H9 (cell line): ENCODE measurements at regions not wholly inside any gene's neighbourhood (a gene's known extent, or its start where the extent isn't known, plus 50 kb on each side); places are given as distances from the start of the nearest gene placed in this dataset.

Experiments
- DNase-seq: peaks from one replicate; pipeline ENCODE4 v3.0.0-alpha.2; 2017
- H2AFZ ChIP-seq: one replicate; pipeline ENCODE4 v1.6.1; 2013; ENCODE audit warnings: mild to moderate bottlenecking, low read length, control low read depth, moderate library complexity
- H2AK5ac ChIP-seq: 2 replicates; pipeline ENCODE4 v1.6.1; 2013; ENCODE audit warnings: low read length, control low read depth, mixed read lengths; ENCODE audit not compliant: insufficient read length
- H2BK120ac ChIP-seq: one replicate; pipeline ENCODE4 v1.6.1; 2013; ENCODE audit warnings: low read depth, mild to moderate bottlenecking, low read length, control low read depth, inconsistent platforms; ENCODE audit not compliant: poor library complexity, severe bottlenecking
- H2BK12ac ChIP-seq: 2 replicates; pipeline ENCODE4 v1.6.1; 2013; ENCODE audit warnings: low read length, control low read depth, mixed read lengths, low read depth; ENCODE audit not compliant: insufficient read length
- H2BK15ac ChIP-seq: 2 replicates; pipeline ENCODE4 v1.6.1; 2013; ENCODE audit warnings: low read depth, low read length, control low read depth
- H2BK20ac ChIP-seq: one replicate; pipeline ENCODE4 v1.6.1; 2013; ENCODE audit warnings: low read depth, mild to moderate bottlenecking, low read length, control low read depth, inconsistent platforms; ENCODE audit not compliant: poor library complexity, severe bottlenecking
- H2BK5ac ChIP-seq: 2 replicates; pipeline ENCODE4 v1.6.1; 2013; ENCODE audit warnings: low read length, control low read depth, mixed read lengths; ENCODE audit not compliant: insufficient read length
- H3K14ac ChIP-seq: 2 replicates; pipeline ENCODE4 v1.6.1; 2013; ENCODE audit warnings: low read length, control low read depth; ENCODE audit not compliant: insufficient read depth
- H3K18ac ChIP-seq: 2 replicates; pipeline ENCODE4 v1.6.1; 2013; ENCODE audit warnings: low read depth, mild to moderate bottlenecking, mixed read lengths, low read length, control low read depth; ENCODE audit not compliant: insufficient read length
- H3K23ac ChIP-seq: 2 replicates; pipeline ENCODE4 v1.6.1; 2013; ENCODE audit warnings: low read length, control low read depth, mixed read lengths, low read depth; ENCODE audit not compliant: insufficient read length
- H3K23me2 ChIP-seq: 2 replicates; pipeline ENCODE4 v1.6.1; 2013; ENCODE audit warnings: low read depth, mild to moderate bottlenecking, mixed read lengths, low read length, control low read depth; ENCODE audit not compliant: insufficient read length, poor library complexity, severe bottlenecking
- H3K27ac ChIP-seq: 2 replicates; pipeline ENCODE4 v1.5.1; 2013; ENCODE audit warnings: low read length, control low read depth, mixed read lengths, low read depth; ENCODE audit not compliant: insufficient read length
- H3K27me3 ChIP-seq: 2 replicates; pipeline ENCODE4 v1.6.1; 2013; ENCODE audit warnings: low read length, control low read depth, inconsistent platforms; ENCODE audit not compliant: insufficient read depth
- H3K4ac ChIP-seq: 2 replicates; pipeline ENCODE4 v1.6.1; 2013; ENCODE audit warnings: low read depth, mild to moderate bottlenecking, control low read depth, inconsistent platforms, low read length, moderate library complexity
- H3K4me1 ChIP-seq: 2 replicates; pipeline ENCODE4 v1.6.1; 2013; ENCODE audit warnings: low read length, control low read depth, inconsistent platforms; ENCODE audit not compliant: insufficient read depth
- H3K4me2 ChIP-seq: 2 replicates; pipeline ENCODE4 v1.6.1; 2013; ENCODE audit warnings: low read length, control low read depth, mixed read lengths; ENCODE audit not compliant: insufficient read length, insufficient read depth
- H3K56ac ChIP-seq: 2 replicates; pipeline ENCODE4 v1.6.1; 2013; ENCODE audit warnings: low read depth, mild to moderate bottlenecking, mixed read lengths, low read length, control low read depth; ENCODE audit not compliant: insufficient read length
- H3K79me1 ChIP-seq: 2 replicates; pipeline ENCODE4 v1.6.1; 2013; ENCODE audit warnings: low read depth, mild to moderate bottlenecking, moderate library complexity, low read length, control low read depth, inconsistent platforms; ENCODE audit not compliant: insufficient read depth, poor library complexity, severe bottlenecking
- H3K79me2 ChIP-seq: 2 replicates; pipeline ENCODE4 v1.6.1; 2013; ENCODE audit warnings: low read length, control low read depth, inconsistent platforms; ENCODE audit not compliant: insufficient read depth
- H3K9ac ChIP-seq: 2 replicates; pipeline ENCODE4 v1.6.1; 2013; ENCODE audit warnings: low read length, control low read depth, mixed read lengths; ENCODE audit not compliant: insufficient read length; ENCODE audit errors: extremely low read depth
- H3K9me3 ChIP-seq: one replicate; pipeline ENCODE4 v1.6.1; 2013; ENCODE audit warnings: low read depth, low read length, inconsistent platforms; ENCODE audit not compliant: control insufficient read depth
- H3T11ph ChIP-seq: one replicate; pipeline ENCODE4 v1.6.1; 2013; ENCODE audit warnings: mild to moderate bottlenecking, low read length, control low read depth, inconsistent platforms
- H4K20me1 ChIP-seq: one replicate; pipeline ENCODE4 v1.6.1; 2013; ENCODE audit not compliant: control insufficient read depth, insufficient read length, insufficient read depth
- H4K5ac ChIP-seq: 2 replicates; pipeline ENCODE4 v1.6.1; 2013; ENCODE audit warnings: low read depth, mild to moderate bottlenecking, mixed read lengths, low read length, control low read depth; ENCODE audit not compliant: insufficient read length
- H4K8ac ChIP-seq: replicated peaks from 2 replicates; pipeline ENCODE4 v1.6.1; 2013; ENCODE audit warnings: low read length, control low read depth, mixed read lengths, low read depth; ENCODE audit not compliant: insufficient read length
- H4K91ac ChIP-seq: 2 replicates; pipeline ENCODE4 v1.6.1; 2013; ENCODE audit warnings: low read depth, mild to moderate bottlenecking, moderate library complexity, mixed read lengths, low read length, control low read depth; ENCODE audit not compliant: insufficient read length
- H3K27ac Mint-ChIP-seq, 3 experiments: 2 replicates in 2 of 3; 3 replicates in 1 of 3; pipeline ENCODE4 v1.8.0; 2020 to 2021; ENCODE audit warnings: mixed read lengths in 3 of 3, mild to moderate bottlenecking in 1 of 3, moderate library complexity in 1 of 3
- H3K27me3 Mint-ChIP-seq: 2 replicates; pipeline ENCODE4 v1.8.0; 2021; ENCODE audit warnings: low read depth, mild to moderate bottlenecking, moderate library complexity, mixed read lengths
- H3K36me3 Mint-ChIP-seq, 3 experiments: 2 replicates in 2 of 3; 3 replicates in 1 of 3; pipeline ENCODE4 v1.8.0; 2020 to 2021; ENCODE audit warnings: low read depth in 3 of 3, mixed read lengths in 3 of 3; ENCODE audit not compliant: insufficient read depth in 1 of 3
- H3K4me1 Mint-ChIP-seq, 2 experiments: 2 replicates each; pipeline ENCODE4 v1.8.0; 2020; ENCODE audit warnings: mixed read lengths in 2 of 2
- H3K4me3 Mint-ChIP-seq, 2 experiments: 2 replicates in 1 of 2; 3 replicates in 1 of 2; pipeline ENCODE4 v1.8.0; 2020 to 2021; ENCODE audit warnings: mild to moderate bottlenecking in 2 of 2, mixed read lengths in 2 of 2, moderate library complexity in 1 of 2
- H3K9me3 Mint-ChIP-seq, 2 experiments: 2 replicates in 1 of 2; 3 replicates in 1 of 2; pipeline ENCODE4 v1.8.0; 2020; ENCODE audit warnings: mild to moderate bottlenecking in 2 of 2, mixed read lengths in 2 of 2, moderate library complexity in 1 of 2
- WGBS: extraction: QIAGEN DNeasy Blood & Tissue Kit; methylation state at CpG from one replicate; pipeline ENCODE4 v1.1.7; 2013; ENCODE audit warnings: missing lambda C conversion rate, low lambda C conversion rate, mixed read lengths; ENCODE audit not compliant: insufficient read length; ENCODE audit errors: extremely low coverage; 5-methylcytosine and 5-hydroxymethylcytosine counted together
- TF ChIP-seq, protein P1 (sequence below): fragments of 200-600 bp; sonication (generic); conservative IDR thresholded peaks from 3 replicates; pipeline ENCODE4 v1.8.0; 2021; ENCODE audit warnings: antibody characterized with exemption, mild to moderate bottlenecking

DNA sequence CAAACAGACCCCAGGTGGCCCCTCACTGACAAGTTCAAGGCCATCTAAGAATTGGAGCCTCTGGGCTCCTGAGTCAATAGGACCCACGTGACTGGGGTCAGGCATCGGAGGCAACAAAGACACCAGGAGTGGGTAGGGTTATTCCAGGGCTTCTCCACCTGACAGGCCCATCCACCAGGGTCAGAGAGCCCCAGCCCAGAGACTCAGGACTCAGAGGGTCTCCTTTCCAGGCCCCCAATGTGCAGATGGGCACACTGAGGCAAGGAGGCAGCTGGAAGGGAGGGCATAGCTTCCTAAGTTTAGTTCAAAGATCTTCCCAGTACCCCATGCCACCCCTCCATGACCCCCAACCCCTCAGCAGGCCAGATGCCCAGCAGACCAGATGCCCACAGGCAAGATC, 388.6 kb downstream of the MATN1 start:
- no peak overlapping the region for H2BK5ac ChIP-seq
- TF ChIP-seq, protein P1, sequence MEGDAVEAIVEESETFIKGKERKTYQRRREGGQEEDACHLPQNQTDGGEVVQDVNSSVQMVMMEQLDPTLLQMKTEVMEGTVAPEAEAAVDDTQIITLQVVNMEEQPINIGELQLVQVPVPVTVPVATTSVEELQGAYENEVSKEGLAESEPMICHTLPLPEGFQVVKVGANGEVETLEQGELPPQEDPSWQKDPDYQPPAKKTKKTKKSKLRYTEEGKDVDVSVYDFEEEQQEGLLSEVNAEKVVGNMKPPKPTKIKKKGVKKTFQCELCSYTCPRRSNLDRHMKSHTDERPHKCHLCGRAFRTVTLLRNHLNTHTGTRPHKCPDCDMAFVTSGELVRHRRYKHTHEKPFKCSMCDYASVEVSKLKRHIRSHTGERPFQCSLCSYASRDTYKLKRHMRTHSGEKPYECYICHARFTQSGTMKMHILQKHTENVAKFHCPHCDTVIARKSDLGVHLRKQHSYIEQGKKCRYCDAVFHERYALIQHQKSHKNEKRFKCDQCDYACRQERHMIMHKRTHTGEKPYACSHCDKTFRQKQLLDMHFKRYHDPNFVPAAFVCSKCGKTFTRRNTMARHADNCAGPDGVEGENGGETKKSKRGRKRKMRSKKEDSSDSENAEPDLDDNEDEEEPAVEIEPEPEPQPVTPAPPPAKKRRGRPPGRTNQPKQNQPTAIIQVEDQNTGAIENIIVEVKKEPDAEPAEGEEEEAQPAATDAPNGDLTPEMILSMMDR, result no peak
- H3K14ac ChIP-seq, result no peak overlapping the region
- no peak overlapping the region for H3K9ac ChIP-seq
- H2BK15ac ChIP-seq, result no peak overlapping the region
- no peak overlapping the region for H3K23ac ChIP-seq
- H3K27ac ChIP-seq, result no peak overlapping the region
- WGBS, result no CpG with 5 or more reads among the region's 2 CpGs
- DNase-seq, result no peak
- H3T11ph ChIP-seq, result no peak overlapping the region
- H3K9me3 ChIP-seq, result no peaks in the 10 kb centered on the region
- no peaks in the 10 kb centered on the region for H4K20me1 ChIP-seq
- H2BK12ac ChIP-seq, result no peak overlapping the region
- H3K23me2 ChIP-seq, result no peaks in the 10 kb centered on the region
- H4K91ac ChIP-seq, result no peak overlapping the region
- H3K4ac ChIP-seq, result no peak overlapping the region
- no peak overlapping the region for H3K4me2 ChIP-seq
- H4K5ac ChIP-seq, result no peak overlapping the region
- H3K79me1 ChIP-seq, result no peaks in the 10 kb centered on the region
- no peak overlapping the region for H2AFZ ChIP-seq
- no peaks in the 10 kb centered on the region for H3K4me1 ChIP-seq
- no peak overlapping the region for H4K8ac ChIP-seq
- Mint-ChIP-seq H3K9me3 (no peaks in the 10 kb centered on the region), H3K4me3 (no peak overlapping the region), H3K27me3 (no peaks in the 10 kb centered on the region), H3K4me1 (peaks cover 12 to 13% of the 10 kb centered on the region in 2 experiments), H3K27ac (no peak overlapping the region), H3K36me3 (no peaks in the 10 kb centered on the region)
- H3K56ac ChIP-seq, result no peak overlapping the region
- no peak overlapping the region for H2BK20ac ChIP-seq
- no peaks in the 10 kb centered on the region for H3K27me3 ChIP-seq
- H3K79me2 ChIP-seq, result no peaks in the 10 kb centered on the region
- H2AK5ac ChIP-seq, result no peak overlapping the region
- H3K18ac ChIP-seq, result no peak overlapping the region
- no peak overlapping the region for H2BK120ac ChIP-seq
